K562 (cell line): ENCODE measurements at regions not wholly inside any gene's neighbourhood (a gene's known extent, or its start where the extent isn't known, plus 50 kb on each side); places are given as distances from the start of the nearest gene placed in this dataset.

Experiments
- POLR2A ChIP-seq: fragments of 450-650 bp; conservative IDR thresholded peaks from 2 replicates; pipeline ENCODE4 v1.6.1; 2016
- RBM25 ChIP-seq: fragments of 200-400 bp; formaldehyde crosslinking; IDR thresholded peaks from 2 replicates; pipeline ENCODE4 v1.6.1; 2018; ENCODE audit warnings: low read length, low read depth, moderate library complexity; ENCODE audit not compliant: severe bottlenecking

DNA sequence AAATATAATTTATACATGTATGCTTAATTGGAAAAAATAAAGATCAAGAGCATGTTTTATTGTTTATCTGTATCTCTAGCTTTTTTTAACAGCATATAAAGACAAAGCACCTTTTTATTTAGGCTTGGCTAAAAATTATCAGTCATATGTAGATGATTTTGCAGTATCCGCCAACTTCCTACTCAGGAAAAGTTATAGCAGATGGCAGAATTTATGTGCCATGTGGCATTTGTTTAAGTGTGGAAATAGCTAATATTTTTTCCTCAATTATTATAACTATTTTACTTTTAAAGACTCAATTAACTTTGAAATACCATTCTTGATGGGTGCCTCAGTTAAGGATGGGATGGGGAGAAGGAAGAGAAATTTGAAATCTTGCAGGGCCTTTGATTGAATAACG is 762.1 kb upstream of the RBFOX1 start:
- TF ChIP-seq POLR2A = no peak
- no peak for TF ChIP-seq RBM25
